ENCODE measurements at regions not wholly inside any gene's neighbourhood (a gene's known extent, or its start where the extent isn't known, plus 50 kb on each side); places are given as distances from the start of the nearest gene placed in this dataset.

GRCh38 chr6:22621701-22622100 lies 52.3 kb downstream of the HDGFL1 start:
- ATAC-seq, result no peak
- intact Hi-C loops (cut with DNase I), result no loop called here

GRCh38 chr6:22622351-22622750 lies 53.0 kb downstream of the HDGFL1 start:
- Histone ChIP-seq H3K4me3 (no peak overlapping the region), H3K4me1 (peaks cover 0 to 24% (median 8%) of the 10 kb centered on the region in 9 donors), H3K36me3 (no peaks in the 10 kb centered on the region), H3K27ac (peak overlapping the region in 3 of 10 donors; percentile 8 to 32 (median 24)), H3K9me3 (peaks cover 0 to 43% (median 24%) of the 10 kb centered on the region in 11 donors), H3K27me3 (no peaks in the 10 kb centered on the region)
- peak in 1 of 8 donors; percentile 51 for ATAC-seq
- TF ChIP-seq CTCF (IDR thresholded peaks at IDR 0.05), result no peak
- no peak for DNase-seq
- intact Hi-C loops (cut with DNase I), result no loop called here

More at GRCh38 chr6:22621701-22622100, 52.3 kb downstream of the HDGFL1 start:
- Histone ChIP-seq H3K4me1 (peaks cover 0 to 24% (median 8%) of the 10 kb centered on the region in 9 donors), H3K27ac (no peak overlapping the region), H3K4me3 (no peak overlapping the region), H3K9me3 (peaks cover 0 to 43% (median 24%) of the 10 kb centered on the region in 11 donors), H3K36me3 (no peaks in the 10 kb centered on the region), H3K27me3 (no peaks in the 10 kb centered on the region)
- no peak for DNase-seq
- TF ChIP-seq CTCF (IDR thresholded peaks at IDR 0.05), result no peak

GRCh38 chr6:22622813-22623212 lies 53.4 kb downstream of the HDGFL1 start:
- H3K4me1 ChIP-seq, result peaks cover 0 to 24% (median 8%) of the 10 kb centered on the region in 9 donors
- no peak overlapping the region for H3K4me3 ChIP-seq
- H3K9me3 ChIP-seq, result peaks cover 0 to 43% (median 21%) of the 10 kb centered on the region in 11 donors
- H3K27me3 ChIP-seq, result no peaks in the 10 kb centered on the region
- H3K27ac ChIP-seq, result peak overlapping the region in 4 of 10 donors; percentile 2 to 32 (median 16)
- no peak for TF ChIP-seq CTCF (IDR thresholded peaks at IDR 0.05)
- intact Hi-C loops (cut with DNase I), result no loop called here
- ATAC-seq (no peak), DNase-seq (no peak)
- WGBS, 2 donors, result 84 to 90% methylated on average over 3 of the region's 3 CpGs
- no peaks in the 10 kb centered on the region for H3K36me3 ChIP-seq

GRCh38 chr6:22627644-22628043 lies 58.3 kb downstream of the HDGFL1 start:
- H3K4me3 ChIP-seq, result no peak overlapping the region
- intact Hi-C loops (cut with DNase I), result loop anchor here in 1 of 10 donors (1.0 kb wide), 1 partner anchor 27 kb away; no protein-coding TSS in a partner anchor
- peaks cover 0 to 28% (median 7%) of the 10 kb centered on the region in 11 donors for H3K9me3 ChIP-seq
- no peaks in the 10 kb centered on the region for H3K27me3 ChIP-seq
- H3K36me3 ChIP-seq, result no peaks in the 10 kb centered on the region
- whole genome bisulfite sequencing, 2 donors, result 91 to 95% methylated on average over 2 of the region's 2 CpGs
- peaks cover 0 to 29% (median 0%) of the 10 kb centered on the region in 9 donors for H3K4me1 ChIP-seq
- TF ChIP-seq CTCF (IDR thresholded peaks at IDR 0.05), result no peak
- no peak overlapping the region for H3K27ac ChIP-seq
- DNase-seq (no peak), ATAC-seq (no peak)
